Inflammatory macrophage treated with lipopolysaccharide for 1 hour (primary cell): ENCODE measurements at regions not wholly inside any gene's neighbourhood (a gene's known extent, or its start where the extent isn't known, plus 50 kb on each side); places are given as distances from the start of the nearest gene placed in this dataset.

Source experiments
- DNase-seq, 2 donors: peaks; one replicate each; pipeline ENCODE4 v3.0.0-alpha.2; 2020 to 2022

DNA sequence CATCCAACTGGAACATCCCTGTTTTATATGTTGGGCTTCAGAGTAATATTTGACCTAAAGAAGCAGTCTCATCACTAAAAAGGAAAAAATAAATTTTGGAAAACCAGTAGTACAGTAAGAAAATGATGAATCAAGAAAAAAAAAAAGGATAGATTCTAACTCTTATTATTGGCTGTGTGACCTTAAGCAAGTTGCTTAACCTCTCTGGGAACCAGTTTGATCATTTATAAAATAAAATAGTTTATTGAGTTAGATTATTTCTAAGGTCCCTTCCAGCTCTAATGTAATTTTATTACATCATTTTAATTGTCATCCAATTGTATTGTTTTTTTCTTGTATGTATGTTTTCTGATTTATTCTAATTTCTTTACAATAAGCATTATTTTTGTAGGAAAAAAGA, 127.0 kb downstream of the PRELID2 start:
- no peak for DNase-seq

DNA sequence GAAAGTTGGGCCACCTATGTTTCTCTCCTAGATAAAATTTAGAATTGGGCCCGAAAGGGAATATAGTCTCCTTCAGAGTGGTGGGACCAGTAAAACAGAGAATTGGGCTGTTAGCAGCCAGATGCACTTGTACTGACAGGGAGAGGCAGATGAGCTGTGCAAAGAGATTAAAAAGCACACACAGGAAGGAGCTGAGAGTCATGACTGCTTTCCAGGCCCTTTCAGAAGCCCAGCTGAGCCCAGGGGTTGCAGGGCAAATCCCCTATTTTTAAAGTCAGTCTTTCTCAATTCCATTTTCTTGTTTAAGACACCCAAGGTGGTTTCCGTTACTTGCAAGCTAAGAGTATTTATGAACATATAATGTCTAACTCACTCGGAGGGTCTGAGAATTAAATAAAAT, 130.4 kb downstream of the PRELID2 start:
- no peak for DNase-seq

DNA sequence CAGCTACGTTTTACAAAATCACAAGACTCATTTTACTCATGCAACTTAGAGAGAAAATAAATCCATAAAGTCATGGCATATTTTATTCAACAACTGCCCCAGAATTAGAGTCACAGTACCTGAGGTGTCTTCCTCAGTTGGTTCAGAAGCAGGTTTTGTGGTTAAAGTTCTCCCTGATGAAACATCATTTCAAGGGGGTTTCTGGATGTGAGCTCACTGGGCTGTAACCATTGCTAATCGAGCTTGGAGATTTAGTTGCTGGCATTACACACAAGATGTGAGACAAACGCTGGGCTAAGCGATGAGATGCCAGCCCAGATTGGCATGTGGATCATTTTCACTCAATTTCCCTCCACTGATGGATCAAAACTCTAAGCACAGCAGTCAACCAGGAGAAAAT, 131.3 kb downstream of the PRELID2 start:
- DNase-seq = no peak

DNA sequence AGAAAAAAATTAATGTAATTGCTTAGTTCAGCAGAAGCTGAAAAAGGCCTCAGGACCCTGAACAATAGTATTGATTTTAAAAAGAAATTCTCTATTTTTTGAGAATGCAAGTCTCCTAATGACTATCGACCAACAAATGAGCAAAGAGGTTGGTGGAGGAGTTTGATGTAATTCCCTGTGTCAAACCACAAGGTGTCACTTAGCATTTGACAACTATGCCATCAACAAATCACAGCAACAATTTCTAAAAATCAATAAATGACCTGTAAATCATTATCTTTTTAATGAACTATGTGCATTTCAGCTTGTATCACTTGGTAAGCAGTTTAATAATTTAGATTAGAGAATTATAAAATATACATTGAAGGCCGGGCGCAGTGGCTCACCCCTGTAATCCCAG, 133.7 kb downstream of the PRELID2 start:
- DNase-seq = no peak

DNA sequence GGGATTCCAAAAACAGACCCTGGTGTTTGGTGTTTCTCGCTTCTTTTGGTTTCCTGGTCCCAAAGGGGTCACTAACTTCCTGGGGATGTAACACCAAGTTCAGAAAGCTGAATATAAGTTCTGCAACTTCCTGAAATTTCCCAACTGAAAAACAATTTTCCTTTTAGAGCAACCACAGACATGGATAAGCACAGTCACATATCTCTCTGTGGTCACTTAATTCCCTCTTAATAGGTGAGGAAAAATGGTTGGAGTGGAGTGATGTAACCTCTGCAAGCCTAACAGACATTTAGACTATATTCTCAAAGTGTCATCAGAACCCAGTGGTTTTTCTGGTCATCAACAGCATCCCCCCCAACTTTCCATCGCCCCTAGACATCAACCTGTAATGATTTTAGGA, 135.3 kb downstream of the PRELID2 start:
- no peak for DNase-seq

DNA sequence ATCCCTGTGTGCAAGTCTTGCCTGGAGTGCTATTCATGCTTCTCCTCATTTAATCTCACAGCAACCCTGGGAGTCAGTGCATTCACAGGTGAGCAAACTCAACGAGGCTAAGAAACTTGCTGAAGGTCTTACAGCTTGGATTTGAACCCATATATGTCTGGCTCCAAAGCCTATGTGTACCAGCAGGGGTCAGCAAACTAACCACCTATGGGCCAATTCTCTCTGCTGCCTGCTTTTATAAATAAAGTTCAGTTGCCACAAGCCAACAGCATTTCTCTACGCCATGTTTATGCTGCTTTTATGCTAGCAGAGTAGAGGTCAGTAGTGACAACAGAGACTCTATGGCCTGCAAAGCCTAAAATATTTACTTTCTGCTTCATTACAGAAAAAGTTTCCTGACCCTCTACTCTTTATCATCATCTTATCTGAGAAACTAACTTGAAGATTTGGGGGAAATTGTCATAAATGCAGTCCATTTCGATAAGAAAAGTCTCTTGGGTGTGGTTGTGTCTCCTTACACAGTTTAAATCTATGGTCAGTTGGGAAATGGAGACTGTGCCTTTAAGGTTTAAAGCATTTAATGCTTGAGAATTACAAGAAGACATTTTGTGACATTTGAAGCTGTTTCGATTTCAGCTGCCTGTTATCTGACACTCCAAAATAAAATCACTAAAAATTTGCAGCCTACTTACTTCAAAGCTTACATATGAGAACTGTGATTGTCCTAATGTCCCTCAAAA, 137.7 kb downstream of the PRELID2 start:
- peak; percentile 12 to 44 for DNase-seq

DNA sequence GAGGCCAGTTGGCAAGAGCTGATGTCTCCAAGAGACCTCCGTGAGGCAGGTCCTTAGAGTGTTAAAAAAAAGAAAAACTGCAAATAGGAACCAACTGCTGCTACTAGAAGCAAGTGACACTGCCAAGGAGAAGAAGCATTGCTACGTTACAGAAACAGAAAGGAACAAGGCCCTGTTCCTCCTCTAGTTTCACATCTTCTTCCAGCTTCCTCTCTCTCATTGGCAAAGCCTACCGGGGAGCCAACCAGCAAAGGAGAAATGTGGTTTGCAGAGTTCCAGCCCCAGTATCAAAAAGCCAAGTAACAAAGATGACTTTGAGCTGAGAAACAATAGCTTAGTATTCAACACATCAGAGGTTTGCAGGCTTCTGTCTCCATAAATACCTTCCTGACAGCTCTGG, 145.9 kb downstream of the PRELID2 start:
- DNase-seq = peak; percentile 77 to 78

DNA sequence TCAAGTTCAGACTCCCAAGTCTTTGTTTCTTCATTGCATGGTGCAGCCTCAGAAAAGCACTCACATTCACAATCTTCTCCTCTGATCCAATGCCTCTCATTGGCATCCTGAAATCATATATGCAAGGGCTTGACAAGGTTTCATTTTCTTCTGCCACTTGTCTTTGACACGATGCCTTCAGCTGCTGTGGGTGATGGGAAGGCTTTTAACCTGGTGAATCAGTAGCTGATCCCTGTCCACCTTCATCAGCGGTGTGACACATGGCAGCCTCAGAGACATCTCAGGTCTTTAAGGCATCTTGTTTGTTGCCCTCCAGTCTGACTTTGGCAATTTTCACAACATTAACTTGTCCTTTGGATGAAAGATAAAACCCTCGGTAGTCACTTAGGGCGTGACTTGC, 147.2 kb downstream of the PRELID2 start:
- DNase-seq = no peak

DNA sequence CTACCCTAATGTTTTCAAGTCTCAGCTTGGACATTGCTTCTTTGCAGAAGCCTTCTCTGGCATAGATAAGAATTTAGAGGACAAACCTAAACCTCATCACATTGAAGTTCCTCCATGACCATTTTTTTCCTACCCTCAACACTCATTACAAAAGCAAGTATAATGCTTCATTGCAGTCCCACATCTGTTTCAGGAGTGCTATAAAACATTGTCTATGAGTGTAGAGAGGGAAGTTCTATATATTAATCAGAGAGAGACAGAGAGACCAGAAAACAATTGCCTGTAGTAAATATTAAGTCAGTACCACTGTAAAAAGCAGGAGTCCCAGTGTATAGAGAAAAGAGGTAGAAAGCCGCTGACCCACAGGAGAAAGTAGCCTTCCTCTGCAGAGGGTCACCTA, 149.7 kb downstream of the PRELID2 start:
- DNase-seq = no peak

DNA sequence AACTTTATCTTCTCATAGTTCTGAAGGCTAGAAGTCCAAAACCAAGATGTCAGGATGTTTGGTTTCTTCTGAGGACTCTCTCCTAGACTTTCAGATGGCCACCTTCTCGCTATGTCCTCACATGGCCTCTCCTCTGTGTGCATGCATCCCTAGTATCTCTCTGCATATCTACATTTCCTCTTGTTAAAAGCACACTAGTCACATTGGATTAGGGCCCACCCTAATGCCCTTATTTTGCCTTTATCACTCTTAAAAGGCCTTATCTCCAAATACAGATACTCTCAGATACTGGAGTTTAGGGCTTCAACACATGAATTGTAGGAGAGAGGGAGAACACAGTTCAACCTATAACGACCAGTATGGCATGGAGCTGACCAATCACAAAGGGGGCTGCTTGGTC, 151.7 kb downstream of the PRELID2 start:
- DNase-seq = no peak

DNA sequence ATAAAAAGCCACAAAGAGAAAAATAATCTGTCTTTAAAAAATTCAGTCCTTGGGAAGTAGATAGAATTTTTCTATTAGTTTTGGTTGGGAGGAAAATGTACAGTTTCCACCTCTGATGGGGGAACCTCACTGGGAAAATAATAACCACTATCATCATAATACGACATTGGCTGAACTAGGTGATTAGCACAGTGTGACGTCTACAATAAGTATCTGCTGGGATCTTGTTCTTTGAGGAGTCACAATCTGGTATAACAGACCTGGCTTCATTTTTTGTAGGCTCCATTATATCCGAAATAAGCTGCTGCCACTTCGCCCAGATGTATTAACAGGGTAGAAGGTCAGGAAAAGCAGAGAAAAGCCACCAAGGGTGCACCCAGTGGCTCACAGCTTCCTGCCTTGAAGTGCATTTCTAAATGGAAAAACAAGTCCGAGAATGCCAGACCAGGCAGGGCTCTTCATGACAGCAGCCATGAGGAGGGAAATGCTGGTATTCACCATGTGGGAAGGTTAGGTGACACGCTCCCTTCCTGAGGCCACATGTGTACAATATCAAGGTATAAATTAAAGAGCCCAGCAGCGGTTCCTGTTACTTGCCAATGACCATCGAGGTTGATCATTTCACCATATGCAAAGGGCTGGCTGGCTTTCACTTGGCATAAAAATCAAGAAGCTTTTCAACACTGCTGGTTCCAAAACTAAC, 152.8 kb downstream of the PRELID2 start:
- no peak for DNase-seq

DNA sequence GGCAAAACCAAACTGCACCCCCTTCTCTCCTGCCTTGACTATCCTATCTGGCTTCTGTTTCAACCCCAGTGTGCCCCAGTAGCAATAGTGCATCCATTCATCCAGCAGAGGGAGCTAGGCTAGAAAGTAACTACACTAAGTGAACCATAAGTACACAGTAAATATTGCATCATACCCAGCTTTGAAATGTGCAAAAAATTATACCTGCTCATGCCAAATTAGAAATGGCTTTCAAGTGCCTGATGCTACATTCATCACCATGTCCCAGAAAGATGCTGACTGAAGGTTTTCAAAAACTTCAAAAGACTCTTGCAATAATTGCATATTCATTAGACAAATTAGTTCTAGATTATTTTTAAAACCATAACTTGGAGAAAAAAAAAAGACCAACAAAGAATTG, 153.5 kb downstream of the PRELID2 start:
- DNase-seq = peak; percentile 62 to 87

DNA sequence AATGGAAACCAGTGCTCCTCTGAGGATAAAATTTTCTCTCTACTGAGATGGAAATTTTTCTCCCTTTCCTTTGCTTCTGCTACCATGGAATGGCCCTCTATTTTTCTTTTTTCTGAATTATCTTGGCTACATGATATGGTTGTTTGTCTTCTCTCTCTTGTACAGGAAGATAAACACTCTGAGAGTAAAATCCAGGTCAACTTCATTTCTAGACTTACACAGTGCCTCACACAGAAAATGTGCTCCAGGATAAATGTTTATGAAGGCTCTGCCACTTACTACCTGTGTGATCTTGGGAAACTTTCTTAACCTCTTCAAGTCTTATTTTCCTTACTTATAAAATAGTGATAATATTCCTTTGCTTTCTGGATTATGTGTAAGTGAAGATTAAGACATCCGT, 153.9 kb downstream of the PRELID2 start:
- no peak for DNase-seq

DNA sequence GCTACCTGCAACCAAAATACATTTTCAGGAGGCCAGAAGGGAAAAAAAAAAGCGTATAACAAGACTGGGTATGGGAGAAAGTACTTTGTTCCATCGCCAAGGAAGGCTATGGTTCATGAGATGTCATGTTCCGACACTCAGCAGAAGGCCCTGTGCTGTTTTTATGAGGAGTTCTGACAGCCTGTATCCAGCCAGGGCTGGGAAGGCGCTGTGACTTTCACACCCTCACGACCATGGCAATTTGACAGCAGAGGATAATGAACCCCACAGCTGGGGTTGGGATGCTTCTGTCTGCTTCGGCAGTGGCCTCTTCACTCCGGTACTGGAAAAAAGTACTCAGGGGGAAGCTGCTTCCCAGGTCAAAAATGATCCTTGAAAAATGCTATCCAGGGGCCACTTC, 154.4 kb downstream of the PRELID2 start:
- no peak for DNase-seq

DNA sequence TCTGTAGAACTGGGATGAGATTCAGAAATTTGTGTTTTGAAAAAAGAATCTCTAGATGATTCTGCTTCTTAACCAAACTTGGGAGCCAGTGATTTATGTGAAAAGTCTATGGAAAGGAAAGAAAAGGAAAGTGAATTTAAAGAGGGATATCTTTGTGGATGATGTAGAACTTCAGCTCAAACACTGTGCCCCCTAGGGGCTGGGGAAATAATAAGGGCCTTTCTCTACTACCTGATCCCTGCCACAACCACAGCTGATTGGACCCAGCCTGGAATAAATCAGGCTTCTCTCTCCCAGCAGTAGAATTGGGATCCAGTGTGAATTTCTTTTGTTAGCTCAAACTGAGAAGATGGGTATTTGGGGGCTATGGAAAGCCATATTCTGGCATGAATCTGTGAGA, 155.0 kb downstream of the PRELID2 start:
- no peak for DNase-seq

DNA sequence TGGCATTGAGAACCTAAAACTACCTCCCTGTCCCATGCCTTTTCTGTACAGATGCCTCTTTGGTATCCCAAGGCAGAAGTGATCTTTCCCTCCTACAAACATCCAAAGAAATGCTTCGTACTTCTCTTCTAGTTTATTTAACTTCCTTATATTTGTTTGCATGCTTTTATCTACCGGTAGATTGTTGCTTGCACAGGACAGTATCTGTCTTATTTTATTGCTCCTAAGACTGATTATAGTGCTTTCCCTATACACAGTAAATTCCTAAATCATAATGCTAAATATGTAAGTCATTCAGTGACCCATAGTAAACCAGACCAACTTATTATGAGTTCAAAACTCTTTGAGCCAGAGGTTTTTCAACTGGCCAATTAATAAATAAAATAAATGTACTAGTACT, 156.9 kb downstream of the PRELID2 start:
- DNase-seq = no peak

DNA sequence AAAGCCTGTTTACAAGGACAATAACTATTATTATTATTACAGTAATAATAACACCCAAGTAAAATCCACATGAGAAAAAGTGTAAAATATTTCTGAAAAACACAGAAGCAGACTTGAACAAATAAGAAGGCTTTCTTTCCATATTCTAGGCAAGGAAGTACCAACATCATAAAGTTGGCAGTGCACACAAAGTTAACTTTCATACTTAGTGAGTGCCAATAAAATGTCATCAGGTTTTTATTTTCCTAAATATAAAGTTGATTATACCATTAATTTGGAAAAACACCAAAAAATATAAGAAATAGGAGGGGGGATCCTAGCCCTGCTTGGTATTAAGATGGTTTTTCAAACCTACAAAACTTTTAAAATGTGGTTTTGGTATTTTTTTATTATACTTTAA, 161.4 kb downstream of the PRELID2 start:
- no peak for DNase-seq

DNA sequence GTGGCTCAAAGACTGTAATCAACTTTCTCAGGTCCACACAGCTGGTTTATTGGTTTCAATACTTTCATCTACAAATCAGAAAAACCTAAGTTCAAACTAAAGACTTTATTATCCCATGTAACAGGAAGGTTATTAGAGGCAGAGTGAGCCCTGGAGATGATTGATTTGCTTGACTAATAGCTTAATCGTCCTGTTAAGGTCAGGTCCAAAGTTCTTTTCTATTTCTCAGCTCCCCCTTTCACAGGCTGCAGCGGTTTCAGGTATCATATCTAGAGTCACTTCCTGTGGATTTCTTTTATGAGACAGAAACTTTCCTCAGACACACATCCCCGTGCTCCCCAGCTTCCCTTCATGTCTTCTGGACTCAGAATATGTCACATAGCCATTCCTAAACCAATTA, 166.4 kb downstream of the PRELID2 start:
- no peak for DNase-seq

DNA sequence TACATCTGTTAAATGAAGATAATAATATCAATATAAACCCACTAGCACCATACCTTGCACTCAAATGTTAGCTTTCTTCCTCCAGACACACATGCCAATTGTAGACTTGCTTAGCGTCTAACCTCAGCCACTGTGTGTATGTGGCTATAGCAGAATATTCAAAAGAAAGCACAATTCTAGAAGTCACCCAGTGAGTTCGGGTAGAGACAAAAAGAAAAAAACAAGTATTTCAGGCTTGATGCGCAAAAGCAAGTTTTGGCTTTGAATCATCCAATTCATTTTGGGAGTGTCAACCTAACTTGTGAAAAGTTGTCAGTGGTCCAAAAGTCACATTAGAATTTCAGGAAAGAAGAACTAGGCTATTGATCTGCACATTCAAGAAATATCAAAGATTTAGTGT, 167.4 kb downstream of the PRELID2 start:
- DNase-seq = no peak

DNA sequence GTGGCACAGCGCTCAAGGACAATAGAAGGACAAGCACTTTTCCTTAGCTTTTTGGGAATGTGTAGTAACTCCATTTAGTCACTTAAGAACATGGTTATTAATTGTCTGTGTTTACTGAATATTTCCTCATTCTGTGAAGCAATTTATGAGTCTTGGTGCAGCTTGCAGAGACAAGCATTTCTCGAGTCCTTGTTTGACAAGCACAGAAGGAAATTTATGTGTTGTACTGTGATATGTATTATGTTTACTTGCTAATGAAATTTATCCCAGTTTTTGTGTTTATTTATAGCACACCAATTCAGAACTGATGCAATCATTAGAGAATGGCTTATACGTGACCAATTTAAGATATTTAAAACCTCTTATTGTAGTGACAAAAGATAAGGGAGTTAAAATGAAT, 168.6 kb downstream of the PRELID2 start:
- no peak for DNase-seq

DNA sequence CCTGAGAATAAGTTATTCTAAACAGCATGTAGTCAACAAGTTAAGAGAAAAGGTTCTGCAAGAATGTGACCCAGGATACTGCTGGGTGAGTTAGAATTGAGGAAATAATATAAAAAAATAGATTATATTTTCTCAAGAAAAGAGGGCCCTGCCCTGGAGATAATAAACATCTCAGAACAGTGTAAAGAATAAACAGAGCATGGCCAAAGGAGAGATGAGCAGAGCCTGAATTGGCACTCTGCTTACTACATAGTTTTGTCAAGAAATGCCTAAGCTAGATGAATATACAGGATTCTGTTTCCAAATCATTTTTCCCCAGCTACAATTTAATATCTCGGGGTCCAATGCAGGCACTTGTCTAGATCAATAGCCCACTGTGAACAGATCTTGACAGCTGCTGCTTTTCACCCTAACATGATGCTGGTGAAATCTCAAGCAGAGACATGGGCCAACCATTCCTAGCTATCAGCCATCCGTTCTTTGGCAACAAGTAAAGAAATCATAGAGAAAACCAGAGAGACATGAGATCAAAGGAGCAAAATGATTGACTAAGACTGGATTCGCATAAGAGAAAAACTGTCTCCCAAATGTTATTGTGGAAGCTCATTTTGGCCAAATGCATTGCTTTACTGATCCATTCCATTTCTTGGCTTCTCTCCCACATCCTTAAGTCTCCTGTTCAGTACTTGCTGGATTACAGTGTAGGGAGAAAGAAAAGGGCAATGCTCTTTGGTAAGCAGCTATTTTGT, 173.2 kb downstream of the PRELID2 start:
- DNase-seq = no peak

DNA sequence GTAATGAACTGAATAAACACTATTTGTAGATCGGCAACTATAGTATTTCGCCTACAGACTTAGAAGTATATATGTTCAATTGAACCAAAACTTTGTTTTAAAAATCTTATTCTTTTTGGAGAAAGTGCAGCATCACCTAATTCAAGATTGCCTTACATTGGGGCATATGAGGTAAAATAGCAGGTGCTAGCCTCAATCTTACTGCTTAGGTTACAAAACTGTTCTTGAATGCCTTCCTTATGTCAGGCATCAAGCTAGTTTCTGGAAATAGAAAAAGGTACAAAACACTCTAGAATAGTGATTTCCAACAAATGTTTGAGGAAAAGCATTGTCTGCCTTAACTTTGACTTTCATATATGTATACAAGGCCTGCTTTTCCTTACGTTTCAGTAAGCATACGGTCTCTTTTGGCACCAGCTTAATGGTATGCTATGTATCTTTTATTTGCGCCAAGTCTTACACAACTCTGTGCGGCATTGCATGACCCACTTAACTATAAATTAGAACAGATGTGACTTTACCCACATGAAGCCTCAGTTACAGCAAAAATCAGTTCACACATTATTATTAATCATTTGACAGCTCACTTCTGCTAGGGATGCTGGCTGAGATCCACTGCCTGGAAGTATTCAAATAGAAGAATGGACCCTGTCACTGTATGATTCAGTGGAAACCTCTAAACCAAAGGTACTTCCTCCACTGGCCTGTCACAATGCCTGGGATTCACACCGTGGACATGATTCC, 174.1 kb downstream of the PRELID2 start:
- DNase-seq = no peak

DNA sequence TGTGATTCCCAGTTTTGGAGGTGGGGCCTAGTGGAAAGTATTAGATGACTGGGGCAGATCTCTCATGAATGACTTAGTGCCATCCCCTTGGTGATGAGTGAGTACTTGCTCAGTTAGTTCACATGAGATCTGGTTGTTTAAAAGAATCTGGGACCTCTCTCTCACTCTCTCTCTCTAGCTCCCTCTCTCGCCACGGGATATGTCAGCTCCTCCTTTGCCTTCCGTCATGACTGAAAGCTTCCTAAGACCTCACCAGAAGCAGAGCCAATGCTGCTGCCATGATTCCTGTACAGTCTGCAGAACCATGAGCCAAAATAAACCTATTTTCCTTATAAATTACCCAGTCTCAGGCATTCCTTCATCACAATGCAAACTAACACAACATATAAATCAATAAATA, 176.7 kb downstream of the PRELID2 start:
- no peak for DNase-seq
